H1 (cell line): ENCODE measurements at regions not wholly inside any gene's neighbourhood (a gene's known extent, or its start where the extent isn't known, plus 50 kb on each side); places are given as distances from the start of the nearest gene placed in this dataset.

Experiments used
- CTCF ChIA-PET: fragments of 300-600 bp; sonication (Branson Sonifier 250); formaldehyde crosslinking; loops from one replicate; lab custom pipeline; 2021; ENCODE audit not compliant: partially characterized antibody; lab: Charles Lee
- POLR2A ChIA-PET: fragments of 300-600 bp; sonication (Branson Sonifier 250); formaldehyde crosslinking; loops from one replicate; lab custom pipeline; 2021; ENCODE audit warnings: inconsistent platforms; ENCODE audit not compliant: partially characterized antibody; lab: Charles Lee
- DNase-seq, 2 experiments: peaks; one replicate each; pipeline versions ENCODE4 v3.0.0 to v3.0.0-alpha.2; 2010 to 2022; ENCODE audit warnings: low spot score in 2 of 2, low read depth in 1 of 2, mixed read lengths in 1 of 2
- FAIRE-seq: peaks from 2 replicates; lab custom pipeline; 2011; peaks lifted over from hg19 to GRCh38; lab: Jason Lieb, UNC
- H2AFZ ChIP-seq: 2 replicates; pipeline ENCODE4 v1.8.1; 2012; ENCODE audit warnings: low read length, inconsistent platforms
- H2AK5ac ChIP-seq: 2 replicates; pipeline ENCODE4 v1.6.1; 2013; ENCODE audit warnings: low read depth, low read length
- H2BK120ac ChIP-seq: replicated peaks from 2 replicates; pipeline ENCODE3; 2013; ENCODE audit warnings: low read depth, low read length, inconsistent platforms
- H2BK12ac ChIP-seq: 2 replicates; pipeline ENCODE4 v1.6.1; 2013; ENCODE audit warnings: low read depth, low read length
- H2BK15ac ChIP-seq: 2 replicates; pipeline ENCODE4 v1.6.1; 2013; ENCODE audit warnings: low read length
- H2BK20ac ChIP-seq: 2 replicates; pipeline ENCODE4 v1.6.1; 2013; ENCODE audit warnings: low read length
- H2BK5ac ChIP-seq: 2 replicates; pipeline ENCODE4 v1.6.1; 2013; ENCODE audit warnings: low read depth, low read length
- H3K14ac ChIP-seq: 2 replicates; pipeline ENCODE4 v1.6.1; 2013; ENCODE audit warnings: inconsistent platforms; ENCODE audit not compliant: insufficient read length
- H3K18ac ChIP-seq: 2 replicates; pipeline ENCODE4 v1.6.1; 2013; ENCODE audit warnings: low read length; ENCODE audit errors: extremely low read depth
- H3K23ac ChIP-seq: 2 replicates; pipeline ENCODE4 v1.6.1; 2013; ENCODE audit warnings: inconsistent platforms; ENCODE audit not compliant: insufficient read length
- H3K23me2 ChIP-seq: 2 replicates; pipeline ENCODE4 v1.6.1; 2013; ENCODE audit warnings: low read depth, low read length
- H3K27ac ChIP-seq: 2 replicates; pipeline ENCODE4 v1.6.1; 2011; ENCODE audit warnings: low read depth, low read length, inconsistent platforms
- H3K27me3 ChIP-seq, 4 experiments: replicated peaks in 1 of 4; 1 replicate in 1 of 4; 2 replicates in 3 of 4; pipeline versions ENCODE4 v1.6.1 to v1.8.1; 2011 to 2013; ENCODE audit warnings: low read length in 3 of 4, mild to moderate bottlenecking in 3 of 4, inconsistent platforms in 2 of 4, mixed read lengths in 2 of 4, moderate library complexity in 1 of 4; ENCODE audit not compliant: control insufficient read depth in 3 of 4, insufficient read depth in 3 of 4; ENCODE audit errors: extremely low read depth in 1 of 4
- H3K36me3 ChIP-seq, 4 experiments: 2 replicates each; pipeline versions ENCODE4 v1.6.1 to v1.8.1; 2011 to 2013; ENCODE audit warnings: mild to moderate bottlenecking in 4 of 4, low read length in 3 of 4, moderate library complexity in 2 of 4, control low read depth in 1 of 4, inconsistent platforms in 1 of 4; ENCODE audit not compliant: insufficient read depth in 4 of 4, control insufficient read depth in 2 of 4
- H3K4ac ChIP-seq: replicated peaks from 2 replicates; pipeline ENCODE3; 2013; ENCODE audit warnings: low read length, low read depth, mixed read lengths, inconsistent platforms; ENCODE audit not compliant: insufficient read length
- H3K4me1 ChIP-seq, 4 experiments: replicated peaks in 1 of 4; 1 replicate in 1 of 4; 2 replicates in 3 of 4; pipeline versions ENCODE4 v1.6.1 to v1.8.1; 2011 to 2013; ENCODE audit warnings: low read length in 3 of 4, inconsistent platforms in 2 of 4, mixed read lengths in 1 of 4; ENCODE audit not compliant: insufficient read depth in 4 of 4, control insufficient read depth in 3 of 4
- H3K4me2 ChIP-seq, 2 experiments: 2 replicates each; pipeline versions ENCODE4 v1.6.1 to v1.8.1; 2011 to 2013; ENCODE audit warnings: low read depth in 2 of 2, low read length in 2 of 2, control low read depth in 1 of 2, inconsistent platforms in 1 of 2, mild to moderate bottlenecking in 1 of 2; ENCODE audit not compliant: insufficient read depth in 1 of 2
- H3K4me3 ChIP-seq, 4 experiments: fragments of 200-600, 300-600 bp in 1 of 4; sonication (generic), shearing (Covaris generic), sonication (Bioruptor Twin) in 1 of 4; 2 replicates each; pipeline versions ENCODE4 v1.5.1 to v1.8.1; 2011 to 2016; ENCODE audit warnings: low read length in 4 of 4, low read depth in 3 of 4, control low read depth in 2 of 4, inconsistent platforms in 2 of 4, mild to moderate bottlenecking in 2 of 4, mixed read lengths in 1 of 4, moderate library complexity in 1 of 4; ENCODE audit not compliant: insufficient read depth in 2 of 4; ENCODE audit errors: extremely low read depth in 1 of 4
- H3K56ac ChIP-seq: replicated peaks from 2 replicates; pipeline ENCODE3; 2013; ENCODE audit warnings: low read depth, mild to moderate bottlenecking, mixed read lengths, low read length, inconsistent platforms; ENCODE audit not compliant: insufficient read length
- H3K79me1 ChIP-seq: 2 replicates; pipeline ENCODE4 v1.6.1; 2013; ENCODE audit warnings: low read depth, low read length, control low read depth
- H3K79me2 ChIP-seq, 2 experiments: 2 replicates each; pipeline versions ENCODE4 v1.6.1 to v1.8.1; 2012 to 2013; ENCODE audit warnings: low read length in 2 of 2, mild to moderate bottlenecking in 2 of 2, inconsistent platforms in 1 of 2; ENCODE audit not compliant: insufficient read depth in 2 of 2, control insufficient read depth in 1 of 2
- H3K9ac ChIP-seq, 4 experiments: replicated peaks in 1 of 4; 1 replicate in 1 of 4; 2 replicates in 3 of 4; pipeline versions ENCODE4 v1.6.1 to v1.8.1; 2011 to 2013; ENCODE audit warnings: low read depth in 3 of 4, low read length in 3 of 4, control low read depth in 2 of 4, mild to moderate bottlenecking in 2 of 4, moderate library complexity in 2 of 4, inconsistent platforms in 1 of 4; ENCODE audit errors: extremely low read depth in 1 of 4
- H3K9me3 ChIP-seq, 2 experiments: 2 replicates each; pipeline versions ENCODE4 v1.6.1 to v1.8.1; 2012 to 2013; ENCODE audit warnings: mild to moderate bottlenecking in 2 of 2, moderate library complexity in 2 of 2, control low read depth in 1 of 2, inconsistent platforms in 1 of 2, low read depth in 1 of 2, low read length in 1 of 2, mixed read lengths in 1 of 2; ENCODE audit not compliant: insufficient read depth in 2 of 2
- H4K20me1 ChIP-seq, 2 experiments: replicated peaks in 1 of 2; 2 replicates each; pipeline versions ENCODE3 to v1.8.1; 2011 to 2013; ENCODE audit warnings: inconsistent platforms in 2 of 2, low read length in 2 of 2, mild to moderate bottlenecking in 1 of 2; ENCODE audit not compliant: insufficient read depth in 2 of 2, control insufficient read depth in 1 of 2
- H4K5ac ChIP-seq: 2 replicates; pipeline ENCODE4 v1.6.1; 2013; ENCODE audit warnings: low read length, low read depth, mixed read lengths, inconsistent platforms; ENCODE audit not compliant: insufficient read length
- H4K8ac ChIP-seq: 2 replicates; pipeline ENCODE4 v1.8.0; 2013; ENCODE audit warnings: mild to moderate bottlenecking, moderate library complexity, low read length, inconsistent platforms; ENCODE audit not compliant: insufficient read depth; ENCODE audit errors: extremely low read depth
- H4K91ac ChIP-seq: replicated peaks from 2 replicates; pipeline ENCODE3; 2013; ENCODE audit warnings: low read length, mixed read lengths, inconsistent platforms; ENCODE audit not compliant: insufficient read length
- KDM5A ChIP-seq: fragments of 200-600 bp; IDR thresholded peaks from 2 replicates; pipeline ENCODE4 v1.7.1; 2012; ENCODE audit warnings: mild to moderate bottlenecking, low read length, inconsistent platforms, mixed read lengths
- MAFK ChIP-seq: IDR thresholded peaks from 2 replicates; pipeline ENCODE4 v1.6.1; 2012; ENCODE audit warnings: low read depth, mild to moderate bottlenecking, improper control_type of control experiment, low read length

- no peaks in the 10 kb centered on the region for H4K20me1 ChIP-seq
- FAIRE-seq = no peak
- H3K56ac ChIP-seq = no peak overlapping the region
- CTCF ChIA-PET = interaction anchor here (0.9 kb wide), 1 partner anchor 78 kb away, joined by 3 read pairs; no protein-coding TSS in a partner anchor
- H4K8ac ChIP-seq = no peak overlapping the region
- H2BK20ac ChIP-seq = no peak overlapping the region
- H2BK5ac ChIP-seq = no peak overlapping the region
- H3K4ac ChIP-seq = no peak overlapping the region
- no peak overlapping the region for H3K4me3 ChIP-seq
- no peak overlapping the region for H4K5ac ChIP-seq
- no peak overlapping the region for H2BK12ac ChIP-seq
- H3K27me3 ChIP-seq = no peaks in the 10 kb centered on the region
- H3K18ac ChIP-seq = no peak overlapping the region
- no peaks in the 10 kb centered on the region for H3K23me2 ChIP-seq
- no peak overlapping the region for H3K9ac ChIP-seq
- 0 out of 8 replicates have a peak, but pooled peaks cover 0 to 4% (median 0%) of the 10 kb centered on the region in 4 experiments for H3K36me3 ChIP-seq
- peaks cover 7 to 9% of the 10 kb centered on the region in 2 experiments; a peak in 3 of 4 replicates for H3K9me3 ChIP-seq
- no peak overlapping the region for H3K4me2 ChIP-seq
- no peaks in the 10 kb centered on the region for H3K79me1 ChIP-seq
- peaks cover 0 to 4% (median 3%) of the 10 kb centered on the region in 4 experiments; a peak in 3 of 7 replicates for H3K4me1 ChIP-seq
- no peak overlapping the region for H2AK5ac ChIP-seq
- no peak overlapping the region for H2BK15ac ChIP-seq
- H3K79me2 ChIP-seq = no peaks in the 10 kb centered on the region
- no peak overlapping the region for H3K14ac ChIP-seq
- no peak overlapping the region for H3K27ac ChIP-seq
- TF ChIP-seq KDM5A = no peak
- TF ChIP-seq MAFK = peak; percentile 94
- TF ChIP-seq, all 59 proteins: peak for 1
- Histone ChIP-seq H2BK120ac (no peak overlapping the region), H2AFZ (no peak overlapping the region), H4K91ac (no peak overlapping the region), H3K23ac (no peak overlapping the region)
- DNase-seq = no peak
- POLR2A ChIA-PET = no interaction called here
These were observed 206.5 kb downstream of the AEBP2 start for GRCh38 chr12:19645823-19646222.
